ENCODE measurements at regions not wholly inside any gene's neighbourhood (a gene's known extent, or its start where the extent isn't known, plus 50 kb on each side); places are given as distances from the start of the nearest gene placed in this dataset.

GRCh38 chr9:8189881-8190280 is 390.3 kb upstream of the DMAC1 start:
- H3K9ac ChIP-seq (ENCODE audit: low read length), result no peak overlapping the region
- H2AFZ ChIP-seq (ENCODE audit: low read depth, low read length, severe bottlenecking), result no peak overlapping the region
- H3K27me3 ChIP-seq (ENCODE audit: low read length), result no peaks in the 10 kb centered on the region
- H3K36me3 ChIP-seq (ENCODE audit: low read length), result no peaks in the 10 kb centered on the region
- no peaks in the 10 kb centered on the region for H3F3A ChIP-seq (ENCODE audit: insufficient read depth)
- no peaks in the 10 kb centered on the region for H3K79me2 ChIP-seq (ENCODE audit: insufficient read depth, low read length)
- no peaks in the 10 kb centered on the region for H3K9me3 ChIP-seq (ENCODE audit: insufficient read depth, low read length)
- TF ChIP-seq CTCF (IDR thresholded peaks at IDR 0.05; ENCODE audit: insufficient read depth, low read length, poor library complexity, severe bottlenecking) (no peak), EZH2phosphoT487 (conservative IDR thresholded peaks at IDR 0.05; ENCODE audit: low read length) (no peak)
- no peak overlapping the region for H3K27ac ChIP-seq (ENCODE audit: low read depth, low read length)
- H3K9me2 ChIP-seq (replicated peaks; ENCODE audit: insufficient read depth, low read length), result no peaks in the 10 kb centered on the region
- no peak overlapping the region for H3K4me2 ChIP-seq (ENCODE audit: low read depth, low read length, poor library complexity, severe bottlenecking)
- no peak overlapping the region for H3K4me3 ChIP-seq (ENCODE audit: insufficient read depth, low read length, poor library complexity, severe bottlenecking)
- H4K20me1 ChIP-seq (ENCODE audit: low read depth, low read length), result no peaks in the 10 kb centered on the region

- Histone ChIP-seq H2AFZ (ENCODE audit: low read depth, low read length, severe bottlenecking) (no peak overlapping the region), H3K9me2 (replicated peaks; ENCODE audit: insufficient read depth, low read length) (no peaks in the 10 kb centered on the region), H3K27me3 (ENCODE audit: low read length) (no peaks in the 10 kb centered on the region), H3K79me2 (ENCODE audit: insufficient read depth, low read length) (no peaks in the 10 kb centered on the region), H3K9ac (ENCODE audit: low read length) (no peak overlapping the region), H3K9me3 (ENCODE audit: insufficient read depth, low read length) (no peaks in the 10 kb centered on the region), H3K36me3 (ENCODE audit: low read length) (no peaks in the 10 kb centered on the region), H3K4me2 (ENCODE audit: low read depth, low read length, poor library complexity, severe bottlenecking) (no peak overlapping the region), H3K27ac (ENCODE audit: low read depth, low read length) (no peak overlapping the region), H3F3A (ENCODE audit: insufficient read depth) (no peaks in the 10 kb centered on the region), H4K20me1 (ENCODE audit: low read depth, low read length) (no peaks in the 10 kb centered on the region), H3K4me3 (ENCODE audit: insufficient read depth, low read length, poor library complexity, severe bottlenecking) (no peak overlapping the region)
- TF ChIP-seq CTCF (IDR thresholded peaks at IDR 0.05; ENCODE audit: insufficient read depth, low read length, poor library complexity, severe bottlenecking) (no peak), EZH2phosphoT487 (conservative IDR thresholded peaks at IDR 0.05; ENCODE audit: low read length) (no peak)
Observed at GRCh38 chr9:8188723-8189407, 389.3 kb upstream of the DMAC1 start.

GRCh38 chr9:8186560-8186959 is 387.0 kb upstream of the DMAC1 start:
- no peak for TF ChIP-seq EZH2phosphoT487 (conservative IDR thresholded peaks at IDR 0.05; ENCODE audit: low read length)
- H2AFZ ChIP-seq (ENCODE audit: low read depth, low read length, severe bottlenecking), result no peak overlapping the region

GRCh38 chr9:8183618-8184017 is 384.0 kb upstream of the DMAC1 start:
- TF ChIP-seq CTCF (IDR thresholded peaks at IDR 0.05; ENCODE audit: insufficient read depth, low read length, poor library complexity, severe bottlenecking), result no peak
- no peak for TF ChIP-seq EZH2phosphoT487 (conservative IDR thresholded peaks at IDR 0.05; ENCODE audit: low read length)
- no peaks in the 10 kb centered on the region for H3F3A ChIP-seq (ENCODE audit: insufficient read depth)
- H3K36me3 ChIP-seq (ENCODE audit: low read length), result no peaks in the 10 kb centered on the region
- H3K4me2 ChIP-seq (ENCODE audit: low read depth, low read length, poor library complexity, severe bottlenecking), result no peak overlapping the region
- H3K4me3 ChIP-seq (ENCODE audit: insufficient read depth, low read length, poor library complexity, severe bottlenecking), result no peak overlapping the region
- H3K27ac ChIP-seq (ENCODE audit: low read depth, low read length), result no peak overlapping the region
- no peaks in the 10 kb centered on the region for H3K79me2 ChIP-seq (ENCODE audit: insufficient read depth, low read length)
- H3K9me2 ChIP-seq (replicated peaks; ENCODE audit: insufficient read depth, low read length), result no peaks in the 10 kb centered on the region
- H4K20me1 ChIP-seq (ENCODE audit: low read depth, low read length), result no peaks in the 10 kb centered on the region
- H2AFZ ChIP-seq (ENCODE audit: low read depth, low read length, severe bottlenecking), result no peak overlapping the region
- no peaks in the 10 kb centered on the region for H3K27me3 ChIP-seq (ENCODE audit: low read length)
- no peaks in the 10 kb centered on the region for H3K9me3 ChIP-seq (ENCODE audit: insufficient read depth, low read length)
- no peak overlapping the region for H3K9ac ChIP-seq (ENCODE audit: low read length)

More at GRCh38 chr9:8186560-8186959, 387.0 kb upstream of the DMAC1 start:
- H3K9me3 ChIP-seq (ENCODE audit: insufficient read depth, low read length), result no peaks in the 10 kb centered on the region
- H3K4me2 ChIP-seq (ENCODE audit: low read depth, low read length, poor library complexity, severe bottlenecking), result no peak overlapping the region
- H3K36me3 ChIP-seq (ENCODE audit: low read length), result no peaks in the 10 kb centered on the region
- no peak overlapping the region for H3K27ac ChIP-seq (ENCODE audit: low read depth, low read length)
- no peaks in the 10 kb centered on the region for H4K20me1 ChIP-seq (ENCODE audit: low read depth, low read length)
- no peaks in the 10 kb centered on the region for H3K27me3 ChIP-seq (ENCODE audit: low read length)
- no peaks in the 10 kb centered on the region for H3K79me2 ChIP-seq (ENCODE audit: insufficient read depth, low read length)
- H3K9me2 ChIP-seq (replicated peaks; ENCODE audit: insufficient read depth, low read length), result no peaks in the 10 kb centered on the region
- no peak overlapping the region for H3K4me3 ChIP-seq (ENCODE audit: insufficient read depth, low read length, poor library complexity, severe bottlenecking)
- H3F3A ChIP-seq (ENCODE audit: insufficient read depth), result no peaks in the 10 kb centered on the region
- H3K9ac ChIP-seq (ENCODE audit: low read length), result no peak overlapping the region
